RWPE2 (cell line): ENCODE measurements at regions not wholly inside any gene's neighbourhood (a gene's known extent, or its start where the extent isn't known, plus 50 kb on each side); places are given as distances from the start of the nearest gene placed in this dataset.
"Not testable (repeated sequence)": the region's sequence is repeated elsewhere in the genome, so short reads cannot be mapped to it uniquely, and the experiment has no call there.

Source experiments
- ATAC-seq: fragments of 200-7000 bp; cut with Tn5 transposase; 3 replicates; pipeline ENCODE4 v1.9.1; 2021; ENCODE audit warnings: low read depth
- DNase-seq: peaks from one replicate; pipeline ENCODE4 v3.0.0-alpha.2; 2020; ENCODE audit warnings: low spot score
- H3K27ac ChIP-seq: fragments of 450-650 bp; 2 replicates; pipeline ENCODE4 v1.5.1; 2017; ENCODE audit warnings: mild to moderate bottlenecking; ENCODE audit not compliant: poor library complexity, severe bottlenecking
- H3K27me3 ChIP-seq: fragments of 250-450 bp; sonication (Bioruptor Pico); 2 replicates; pipeline ENCODE4 v1.5.1; 2021; ENCODE audit warnings: mild to moderate bottlenecking, moderate library complexity; ENCODE audit not compliant: insufficient read depth, poor library complexity, severe bottlenecking
- H3K36me3 ChIP-seq: fragments of 250-450 bp; sonication (Bioruptor Pico); 2 replicates; pipeline ENCODE4 v1.5.1; 2020; ENCODE audit warnings: low read depth, mild to moderate bottlenecking, moderate library complexity
- H3K4me1 ChIP-seq: fragments of 250-450 bp; sonication (Bioruptor Pico); 2 replicates; pipeline ENCODE4 v1.5.1; 2021; ENCODE audit warnings: mild to moderate bottlenecking, moderate library complexity; ENCODE audit not compliant: insufficient read depth, poor library complexity, severe bottlenecking
- H3K4me3 ChIP-seq: fragments of 250-450 bp; sonication (Bioruptor Pico); 2 replicates; pipeline ENCODE4 v1.5.1; 2021; ENCODE audit warnings: mild to moderate bottlenecking, moderate library complexity; ENCODE audit not compliant: severe bottlenecking
- H3K9me3 ChIP-seq: fragments of 250-450 bp; sonication (Bioruptor Pico); 2 replicates; pipeline ENCODE4 v1.5.1; 2021; ENCODE audit warnings: mild to moderate bottlenecking, moderate library complexity; ENCODE audit not compliant: severe bottlenecking
- TF ChIP-seq, protein P1 (sequence below): fragments of 450-650 bp; IDR thresholded peaks from one replicate; pipeline ENCODE4 v1.5.1; 2017; ENCODE audit warnings: mild to moderate bottlenecking, moderate library complexity; ENCODE audit not compliant: poor library complexity, severe bottlenecking

GRCh38 chr2:241966647-241967466 lies 97.3 kb downstream of the RTP5 start:
- no peaks in the 10 kb centered on the region for H3K4me1 ChIP-seq
- no peaks in the 10 kb centered on the region for H3K36me3 ChIP-seq
- H3K4me3 ChIP-seq = no peak overlapping the region
- no peaks in the 10 kb centered on the region for H3K9me3 ChIP-seq
- ATAC-seq (no peak), DNase-seq (no peak)
- H3K27me3 ChIP-seq = no peaks in the 10 kb centered on the region
- TF ChIP-seq, protein P1, sequence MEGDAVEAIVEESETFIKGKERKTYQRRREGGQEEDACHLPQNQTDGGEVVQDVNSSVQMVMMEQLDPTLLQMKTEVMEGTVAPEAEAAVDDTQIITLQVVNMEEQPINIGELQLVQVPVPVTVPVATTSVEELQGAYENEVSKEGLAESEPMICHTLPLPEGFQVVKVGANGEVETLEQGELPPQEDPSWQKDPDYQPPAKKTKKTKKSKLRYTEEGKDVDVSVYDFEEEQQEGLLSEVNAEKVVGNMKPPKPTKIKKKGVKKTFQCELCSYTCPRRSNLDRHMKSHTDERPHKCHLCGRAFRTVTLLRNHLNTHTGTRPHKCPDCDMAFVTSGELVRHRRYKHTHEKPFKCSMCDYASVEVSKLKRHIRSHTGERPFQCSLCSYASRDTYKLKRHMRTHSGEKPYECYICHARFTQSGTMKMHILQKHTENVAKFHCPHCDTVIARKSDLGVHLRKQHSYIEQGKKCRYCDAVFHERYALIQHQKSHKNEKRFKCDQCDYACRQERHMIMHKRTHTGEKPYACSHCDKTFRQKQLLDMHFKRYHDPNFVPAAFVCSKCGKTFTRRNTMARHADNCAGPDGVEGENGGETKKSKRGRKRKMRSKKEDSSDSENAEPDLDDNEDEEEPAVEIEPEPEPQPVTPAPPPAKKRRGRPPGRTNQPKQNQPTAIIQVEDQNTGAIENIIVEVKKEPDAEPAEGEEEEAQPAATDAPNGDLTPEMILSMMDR = no peak
- no peak overlapping the region for H3K27ac ChIP-seq

- no peak overlapping the region for H3K4me3 ChIP-seq
- H3K27ac ChIP-seq = no peak overlapping the region
- no peaks in the 10 kb centered on the region for H3K9me3 ChIP-seq
- no peaks in the 10 kb centered on the region for H3K27me3 ChIP-seq
- DNase-seq (no peak), ATAC-seq (no peak)
- TF ChIP-seq, protein P1 = no peak
- no peaks in the 10 kb centered on the region for H3K4me1 ChIP-seq
- H3K36me3 ChIP-seq = no peaks in the 10 kb centered on the region
Measured at GRCh38 chr2:241967467-241968144, 98.1 kb downstream of the RTP5 start.

DNA sequence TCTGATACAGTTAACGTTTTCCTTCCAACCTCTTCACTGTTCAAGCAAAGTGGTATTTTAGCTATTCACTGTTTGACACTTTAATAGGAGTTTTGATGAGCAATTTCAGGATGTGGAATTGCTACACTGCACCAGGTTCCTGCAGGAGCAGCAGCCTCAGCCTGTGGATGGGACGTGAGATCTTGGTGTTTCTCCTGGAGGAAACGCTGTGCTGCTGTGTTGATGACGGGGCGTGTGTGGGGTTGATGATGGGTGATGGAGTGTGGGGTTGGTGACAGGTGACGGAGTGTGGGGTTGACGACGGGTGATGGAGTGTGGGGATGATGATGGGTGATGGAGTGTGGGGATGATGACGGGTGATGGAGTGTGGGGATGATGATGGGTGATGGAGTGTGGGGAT lies 98.9 kb downstream of the RTP5 start:
- Histone ChIP-seq H3K4me1 (no peaks in the 10 kb centered on the region), H3K4me3 (no peak overlapping the region), H3K27ac (no peak overlapping the region), H3K36me3 (no peaks in the 10 kb centered on the region), H3K9me3 (no peaks in the 10 kb centered on the region), H3K27me3 (no peaks in the 10 kb centered on the region)
- DNase-seq (no peak), ATAC-seq (no peak)
- TF ChIP-seq, protein P1 = no peak

DNA sequence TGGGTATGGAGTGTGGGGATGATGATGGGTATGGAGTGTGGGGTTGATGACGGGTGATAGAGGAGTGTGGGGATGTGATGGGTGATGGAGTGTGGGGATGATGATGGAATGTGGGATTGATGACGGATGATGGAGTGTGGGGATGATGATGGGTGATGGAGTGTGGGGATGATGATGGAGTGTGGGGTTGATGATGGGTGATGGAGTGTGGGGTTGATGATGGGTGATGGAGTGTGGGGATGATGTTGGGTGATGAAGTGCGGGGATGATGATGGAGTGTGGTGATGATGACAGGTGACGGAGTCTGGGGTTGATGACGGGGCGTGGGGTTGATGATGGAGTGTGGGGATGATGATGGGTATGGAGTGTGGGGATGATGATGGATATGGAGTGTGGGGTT lies 99.7 kb downstream of the RTP5 start:
- H3K4me1 ChIP-seq = not testable (repeated sequence)

DNA sequence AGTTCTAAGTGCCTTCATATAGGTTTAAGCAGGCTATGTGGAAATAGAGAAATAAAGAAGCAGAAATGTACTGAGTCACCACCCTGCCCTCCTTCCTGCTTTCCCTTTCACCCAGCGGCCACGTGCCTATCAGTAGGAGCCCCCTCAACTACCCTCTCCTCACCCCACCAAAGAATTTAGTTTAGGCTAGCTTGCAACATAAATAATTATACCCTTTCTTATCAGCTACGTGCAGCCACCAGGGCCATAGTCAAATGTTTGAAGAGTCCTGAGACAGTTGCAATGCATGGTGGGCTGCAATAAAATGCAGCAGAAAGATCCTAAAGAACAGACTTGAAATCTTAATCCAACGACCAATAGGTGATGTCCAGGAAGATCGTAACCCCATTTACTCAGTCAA lies 101.2 kb downstream of the RTP5 start:
- TF ChIP-seq, protein P1 = no peak
- no peak for ATAC-seq
- no peaks in the 10 kb centered on the region for H3K4me1 ChIP-seq

More for the DNA sequence above, 99.7 kb downstream of the RTP5 start:
- H3K9me3 ChIP-seq, H3K27ac ChIP-seq, H3K4me3 ChIP-seq, ATAC-seq, H3K36me3 ChIP-seq, DNase-seq, H3K27me3 ChIP-seq: not testable (repeated sequence)

More for the DNA sequence above, 101.2 kb downstream of the RTP5 start:
- Histone ChIP-seq H3K27me3 (no peaks in the 10 kb centered on the region), H3K9me3 (no peaks in the 10 kb centered on the region), H3K27ac (no peak overlapping the region), H3K36me3 (no peaks in the 10 kb centered on the region), H3K4me3 (no peak overlapping the region)
- DNase-seq = no peak
